ENCODE measurements at regions not wholly inside any gene's neighbourhood (a gene's known extent, or its start where the extent isn't known, plus 50 kb on each side); places are given as distances from the start of the nearest gene placed in this dataset.

GRCh38 chr6:145068577-145068976, 666.7 kb downstream of the EPM2A start:
- TF ChIP-seq, protein P1, sequence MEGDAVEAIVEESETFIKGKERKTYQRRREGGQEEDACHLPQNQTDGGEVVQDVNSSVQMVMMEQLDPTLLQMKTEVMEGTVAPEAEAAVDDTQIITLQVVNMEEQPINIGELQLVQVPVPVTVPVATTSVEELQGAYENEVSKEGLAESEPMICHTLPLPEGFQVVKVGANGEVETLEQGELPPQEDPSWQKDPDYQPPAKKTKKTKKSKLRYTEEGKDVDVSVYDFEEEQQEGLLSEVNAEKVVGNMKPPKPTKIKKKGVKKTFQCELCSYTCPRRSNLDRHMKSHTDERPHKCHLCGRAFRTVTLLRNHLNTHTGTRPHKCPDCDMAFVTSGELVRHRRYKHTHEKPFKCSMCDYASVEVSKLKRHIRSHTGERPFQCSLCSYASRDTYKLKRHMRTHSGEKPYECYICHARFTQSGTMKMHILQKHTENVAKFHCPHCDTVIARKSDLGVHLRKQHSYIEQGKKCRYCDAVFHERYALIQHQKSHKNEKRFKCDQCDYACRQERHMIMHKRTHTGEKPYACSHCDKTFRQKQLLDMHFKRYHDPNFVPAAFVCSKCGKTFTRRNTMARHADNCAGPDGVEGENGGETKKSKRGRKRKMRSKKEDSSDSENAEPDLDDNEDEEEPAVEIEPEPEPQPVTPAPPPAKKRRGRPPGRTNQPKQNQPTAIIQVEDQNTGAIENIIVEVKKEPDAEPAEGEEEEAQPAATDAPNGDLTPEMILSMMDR (IDR thresholded peaks at IDR 0.05; ENCODE audit: low read depth, low read length) = no peak
- Histone ChIP-seq H3K27ac (no peak overlapping the region), H3K9me3 (ENCODE audit: severe bottlenecking) (no peaks in the 10 kb centered on the region), H3K36me3 (no peaks in the 10 kb centered on the region), H3K27me3 (ENCODE audit: insufficient read depth, low read depth, severe bottlenecking) (no peaks in the 10 kb centered on the region), H3K4me3 (ENCODE audit: low read depth, low read length) (no peak overlapping the region)
- no peak for DNase-seq

- H3K27ac ChIP-seq = no peak overlapping the region
- H3K27me3 ChIP-seq (ENCODE audit: insufficient read depth, low read depth, severe bottlenecking) = no peaks in the 10 kb centered on the region
- TF ChIP-seq, protein P1 (IDR thresholded peaks at IDR 0.05; ENCODE audit: low read depth, low read length) = no peak
- H3K4me3 ChIP-seq (ENCODE audit: low read depth, low read length) = no peak overlapping the region
- H3K36me3 ChIP-seq = no peaks in the 10 kb centered on the region
- no peak for DNase-seq
- no peaks in the 10 kb centered on the region for H3K9me3 ChIP-seq (ENCODE audit: severe bottlenecking)
Observed at GRCh38 chr6:145069966-145070365, 665.4 kb downstream of the EPM2A start.

- DNase-seq = no peak
- TF ChIP-seq, protein P1 (IDR thresholded peaks at IDR 0.05; ENCODE audit: low read depth, low read length) = no peak
- no peaks in the 10 kb centered on the region for H3K9me3 ChIP-seq (ENCODE audit: severe bottlenecking)
- H3K27ac ChIP-seq = no peak overlapping the region
- H3K4me3 ChIP-seq (ENCODE audit: low read depth, low read length) = no peak overlapping the region
- H3K36me3 ChIP-seq = no peaks in the 10 kb centered on the region
- H3K27me3 ChIP-seq (ENCODE audit: insufficient read depth, low read depth, severe bottlenecking) = no peaks in the 10 kb centered on the region
Observed at GRCh38 chr6:145070791-145071190, 664.5 kb downstream of the EPM2A start.

GRCh38 chr6:145071836-145072235, 663.5 kb downstream of the EPM2A start:
- no peak overlapping the region for H3K27ac ChIP-seq
- TF ChIP-seq, protein P1 (IDR thresholded peaks at IDR 0.05; ENCODE audit: low read depth, low read length) = no peak
- no peak for DNase-seq

DNA sequence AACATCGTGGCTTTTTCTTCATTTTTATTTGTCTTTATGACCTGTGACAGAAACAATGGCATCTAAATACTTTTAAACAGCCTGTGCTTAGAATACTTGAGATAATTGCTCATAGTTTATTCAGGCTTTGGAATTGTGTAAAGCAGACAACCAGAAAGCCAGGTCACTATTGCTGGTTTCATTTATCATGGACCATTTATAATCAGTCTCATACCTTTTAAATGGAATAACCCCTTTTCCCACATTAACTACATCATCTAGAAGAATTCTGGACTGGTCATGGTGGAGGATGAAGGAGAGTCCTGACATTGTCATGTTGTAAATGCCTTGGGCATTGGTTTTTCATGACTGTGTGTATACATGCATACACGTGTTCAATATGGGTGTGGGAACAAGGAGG, 661.5 kb downstream of the EPM2A start:
- H3K27ac ChIP-seq = no peak overlapping the region
- no peaks in the 10 kb centered on the region for H3K36me3 ChIP-seq
- H3K27me3 ChIP-seq (ENCODE audit: insufficient read depth, low read depth, severe bottlenecking) = no peaks in the 10 kb centered on the region
- no peak for DNase-seq
- H3K4me3 ChIP-seq (ENCODE audit: low read depth, low read length) = no peak overlapping the region
- TF ChIP-seq, protein P1 (IDR thresholded peaks at IDR 0.05; ENCODE audit: low read depth, low read length) = no peak
- no peaks in the 10 kb centered on the region for H3K9me3 ChIP-seq (ENCODE audit: severe bottlenecking)

More at GRCh38 chr6:145071836-145072235, 663.5 kb downstream of the EPM2A start:
- Histone ChIP-seq H3K4me3 (ENCODE audit: low read depth, low read length) (no peak overlapping the region), H3K27me3 (ENCODE audit: insufficient read depth, low read depth, severe bottlenecking) (no peaks in the 10 kb centered on the region), H3K9me3 (ENCODE audit: severe bottlenecking) (no peaks in the 10 kb centered on the region), H3K36me3 (no peaks in the 10 kb centered on the region)

DNA sequence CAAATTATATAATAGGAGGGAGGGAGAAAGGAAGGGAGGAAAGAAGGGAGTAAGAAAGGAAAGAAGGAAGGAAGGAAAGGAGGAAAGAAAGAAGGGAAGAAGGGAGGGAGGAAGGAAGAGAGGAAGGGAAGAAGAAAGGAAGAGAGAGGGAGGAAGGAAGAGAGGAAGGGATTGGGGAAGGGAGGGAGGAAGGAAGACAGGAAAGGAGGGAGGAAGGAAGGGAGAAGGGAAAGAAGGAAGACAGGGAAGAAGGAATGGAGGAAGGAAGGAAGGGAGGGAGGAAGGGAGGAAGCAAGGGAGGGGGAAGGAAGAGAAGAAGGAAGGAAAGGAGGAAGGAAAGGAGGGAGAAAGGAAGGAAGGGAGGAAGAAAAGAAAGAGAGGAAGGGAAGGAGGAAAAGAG, 660.5 kb downstream of the EPM2A start:
- no peak for DNase-seq
- no peaks in the 10 kb centered on the region for H3K36me3 ChIP-seq
- no peaks in the 10 kb centered on the region for H3K9me3 ChIP-seq (ENCODE audit: severe bottlenecking)
- H3K27ac ChIP-seq = no peak overlapping the region
- TF ChIP-seq, protein P1 (IDR thresholded peaks at IDR 0.05; ENCODE audit: low read depth, low read length) = no peak
- H3K4me3 ChIP-seq (ENCODE audit: low read depth, low read length) = no peak overlapping the region
- H3K27me3 ChIP-seq (ENCODE audit: insufficient read depth, low read depth, severe bottlenecking) = no peaks in the 10 kb centered on the region

Data from WERI-Rb-1 (cell line).